ENCODE measurements at regions not wholly inside any gene's neighbourhood (a gene's known extent, or its start where the extent isn't known, plus 50 kb on each side); places are given as distances from the start of the nearest gene placed in this dataset.
A peak's percentile ranks its signal among the peaks of the same experiment; 100 is the strongest.

DNA sequence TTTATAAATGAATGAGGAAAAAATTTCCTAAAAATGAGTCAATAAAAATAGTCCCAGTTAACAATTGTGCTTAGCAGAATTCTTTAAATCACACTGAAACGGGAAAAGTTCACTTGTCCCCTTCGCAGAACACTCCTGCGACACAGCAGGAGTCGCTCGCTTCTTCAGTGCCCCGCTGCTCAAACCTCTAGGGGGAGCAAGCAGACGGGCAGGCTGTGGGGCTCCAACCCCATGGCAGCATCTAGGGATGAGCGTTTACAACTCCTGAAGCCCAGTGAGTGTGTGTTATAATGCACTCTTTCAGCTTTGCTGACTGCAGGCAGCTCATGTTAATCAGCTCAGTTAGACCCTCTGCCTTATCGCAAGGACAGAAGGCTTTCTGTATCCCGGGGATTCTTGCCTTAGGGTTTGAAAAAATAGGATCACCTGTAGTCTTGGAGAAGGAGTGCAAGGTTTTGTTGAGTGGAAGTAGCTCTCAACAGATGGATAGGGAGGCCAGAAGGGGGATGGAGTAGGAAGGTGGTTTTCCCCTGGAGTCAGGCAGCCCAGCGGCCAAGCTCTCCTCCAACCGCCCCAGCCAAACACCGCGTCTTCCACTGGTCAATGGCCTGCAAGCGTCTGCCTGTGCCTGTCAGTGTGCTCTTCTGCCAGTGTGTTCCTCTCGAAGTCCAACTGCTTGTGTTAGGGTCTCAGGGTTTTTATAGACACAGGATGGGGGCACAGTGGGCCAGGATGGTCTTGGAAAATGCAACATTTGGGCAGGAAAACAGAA, 1977.7 kb upstream of the LRRTM1 start:
- Histone ChIP-seq H3K27me3 (ENCODE audit: control insufficient read depth, insufficient read depth, low read length) (no peaks in the 10 kb centered on the region), H3K4me3 (ENCODE audit: low read length) (no peak overlapping the region), H3K36me3 (ENCODE audit: control insufficient read depth, insufficient read depth, low read length) (no peaks in the 10 kb centered on the region), H3K9me3 (ENCODE audit: control insufficient read depth, insufficient read depth, low read length) (no peaks in the 10 kb centered on the region), H3K27ac (ENCODE audit: low read length) (no peak overlapping the region), H3K4me1 (ENCODE audit: control insufficient read depth, insufficient read depth, low read length) (no peaks in the 10 kb centered on the region)
- peak; percentile 31 for DNase-seq (ENCODE audit: low read depth, low spot score)
- no CpG with 5 or more reads among the region's 16 CpGs for WGBS (ENCODE audit: insufficient coverage, insufficient read length)

DNA sequence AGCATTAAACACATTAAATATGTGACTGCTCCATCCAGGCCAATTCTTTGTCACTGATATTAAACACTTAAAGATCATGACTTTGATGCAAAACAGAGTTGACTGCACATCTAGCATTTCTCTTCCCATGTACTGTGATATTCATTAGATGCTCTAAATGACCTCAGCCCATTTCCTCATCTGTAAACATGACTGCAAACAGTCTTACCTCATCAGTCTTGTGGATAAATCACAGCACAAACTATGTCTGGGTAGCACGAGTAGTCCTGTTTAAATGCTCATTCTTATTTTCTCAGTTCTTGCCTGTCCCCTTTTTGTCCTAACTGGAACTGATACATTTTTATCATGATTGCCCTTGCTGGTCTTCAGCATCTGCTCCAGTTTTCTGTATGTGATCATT, 1974.8 kb upstream of the LRRTM1 start:
- Histone ChIP-seq H3K27ac (ENCODE audit: low read length) (no peak overlapping the region), H3K9me3 (ENCODE audit: control insufficient read depth, insufficient read depth, low read length) (no peaks in the 10 kb centered on the region), H3K27me3 (ENCODE audit: control insufficient read depth, insufficient read depth, low read length) (no peaks in the 10 kb centered on the region), H3K4me3 (ENCODE audit: low read length) (no peak overlapping the region), H3K36me3 (ENCODE audit: control insufficient read depth, insufficient read depth, low read length) (no peaks in the 10 kb centered on the region), H3K4me1 (ENCODE audit: control insufficient read depth, insufficient read depth, low read length) (no peaks in the 10 kb centered on the region)
- WGBS (ENCODE audit: insufficient coverage, insufficient read length) = no CpG with 5 or more reads among the region's 1 CpG
- no peak for DNase-seq (ENCODE audit: low read depth, low spot score)

- no CpG with 5 or more reads among the region's 1 CpG for WGBS (ENCODE audit: insufficient coverage, insufficient read length)
- Histone ChIP-seq H3K4me3 (ENCODE audit: low read length) (no peak overlapping the region), H3K9me3 (ENCODE audit: control insufficient read depth, insufficient read depth, low read length) (no peaks in the 10 kb centered on the region), H3K27ac (ENCODE audit: low read length) (no peak overlapping the region), H3K4me1 (ENCODE audit: control insufficient read depth, insufficient read depth, low read length) (no peaks in the 10 kb centered on the region), H3K36me3 (ENCODE audit: control insufficient read depth, insufficient read depth, low read length) (no peaks in the 10 kb centered on the region), H3K27me3 (ENCODE audit: control insufficient read depth, insufficient read depth, low read length) (no peaks in the 10 kb centered on the region)
- no peak for DNase-seq (ENCODE audit: low read depth, low spot score)
Measured at GRCh38 chr2:82278416-82278815, 1973.9 kb upstream of the LRRTM1 start.

- Histone ChIP-seq H3K27me3 (ENCODE audit: control insufficient read depth, insufficient read depth, low read length) (no peaks in the 10 kb centered on the region), H3K4me3 (ENCODE audit: low read length) (no peak overlapping the region), H3K4me1 (ENCODE audit: control insufficient read depth, insufficient read depth, low read length) (no peaks in the 10 kb centered on the region), H3K27ac (ENCODE audit: low read length) (no peak overlapping the region), H3K36me3 (ENCODE audit: control insufficient read depth, insufficient read depth, low read length) (no peaks in the 10 kb centered on the region), H3K9me3 (ENCODE audit: control insufficient read depth, insufficient read depth, low read length) (no peaks in the 10 kb centered on the region)
- DNase-seq (ENCODE audit: low read depth, low spot score) = no peak
- no CpG with 5 or more reads among the region's 2 CpGs for WGBS (ENCODE audit: insufficient coverage, insufficient read length)
Measured at GRCh38 chr2:82275599-82275998, 1971.0 kb upstream of the LRRTM1 start.

GRCh38 chr2:82268446-82268845, 1963.9 kb upstream of the LRRTM1 start:
- Histone ChIP-seq H3K4me1 (ENCODE audit: control insufficient read depth, insufficient read depth, low read length) (no peaks in the 10 kb centered on the region), H3K27ac (ENCODE audit: low read length) (no peak overlapping the region), H3K36me3 (ENCODE audit: control insufficient read depth, insufficient read depth, low read length) (no peaks in the 10 kb centered on the region), H3K4me3 (ENCODE audit: low read length) (no peak overlapping the region), H3K9me3 (ENCODE audit: control insufficient read depth, insufficient read depth, low read length) (no peaks in the 10 kb centered on the region), H3K27me3 (ENCODE audit: control insufficient read depth, insufficient read depth, low read length) (no peaks in the 10 kb centered on the region)
- no peak for DNase-seq (ENCODE audit: low read depth, low spot score)

DNA sequence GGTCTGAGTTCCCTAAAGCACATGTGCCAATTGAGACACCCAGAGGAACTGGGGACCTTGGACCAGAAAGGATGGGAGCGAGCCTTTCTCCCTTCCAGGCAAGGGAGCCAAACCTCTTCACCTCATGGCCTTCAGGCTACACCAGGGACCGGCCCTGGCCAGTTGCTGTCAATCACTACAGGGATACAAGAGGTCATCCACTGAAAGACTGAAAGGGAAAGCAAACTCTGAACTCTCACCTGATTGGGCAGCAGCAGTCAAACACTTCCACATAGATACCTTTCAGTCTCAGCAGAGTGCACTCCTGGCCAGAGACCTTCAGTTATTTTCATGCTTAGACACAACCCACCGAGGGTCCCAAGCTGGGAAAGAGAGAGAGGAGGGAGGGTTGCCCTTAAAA, 1956.0 kb upstream of the LRRTM1 start:
- Histone ChIP-seq H3K27me3 (ENCODE audit: control insufficient read depth, insufficient read depth, low read length) (no peaks in the 10 kb centered on the region), H3K9me3 (ENCODE audit: control insufficient read depth, insufficient read depth, low read length) (no peaks in the 10 kb centered on the region), H3K27ac (ENCODE audit: low read length) (no peak overlapping the region), H3K4me1 (ENCODE audit: control insufficient read depth, insufficient read depth, low read length) (no peaks in the 10 kb centered on the region), H3K36me3 (ENCODE audit: control insufficient read depth, insufficient read depth, low read length) (no peaks in the 10 kb centered on the region), H3K4me3 (ENCODE audit: low read length) (no peak overlapping the region)
- no CpG with 5 or more reads among the region's 3 CpGs for WGBS (ENCODE audit: insufficient coverage, insufficient read length)
- DNase-seq (ENCODE audit: low read depth, low spot score) = no peak

- Histone ChIP-seq H3K4me1 (ENCODE audit: control insufficient read depth, insufficient read depth, low read length) (no peaks in the 10 kb centered on the region), H3K4me3 (ENCODE audit: low read length) (no peak overlapping the region), H3K27ac (ENCODE audit: low read length) (no peak overlapping the region), H3K36me3 (ENCODE audit: control insufficient read depth, insufficient read depth, low read length) (no peaks in the 10 kb centered on the region), H3K27me3 (ENCODE audit: control insufficient read depth, insufficient read depth, low read length) (no peaks in the 10 kb centered on the region), H3K9me3 (ENCODE audit: control insufficient read depth, insufficient read depth, low read length) (no peaks in the 10 kb centered on the region)
- WGBS (ENCODE audit: insufficient coverage, insufficient read length) = no CpG with 5 or more reads among the region's 2 CpGs
- no peak for DNase-seq (ENCODE audit: low read depth, low spot score)
Measured at GRCh38 chr2:82259551-82259950, 1955.0 kb upstream of the LRRTM1 start.

DNA sequence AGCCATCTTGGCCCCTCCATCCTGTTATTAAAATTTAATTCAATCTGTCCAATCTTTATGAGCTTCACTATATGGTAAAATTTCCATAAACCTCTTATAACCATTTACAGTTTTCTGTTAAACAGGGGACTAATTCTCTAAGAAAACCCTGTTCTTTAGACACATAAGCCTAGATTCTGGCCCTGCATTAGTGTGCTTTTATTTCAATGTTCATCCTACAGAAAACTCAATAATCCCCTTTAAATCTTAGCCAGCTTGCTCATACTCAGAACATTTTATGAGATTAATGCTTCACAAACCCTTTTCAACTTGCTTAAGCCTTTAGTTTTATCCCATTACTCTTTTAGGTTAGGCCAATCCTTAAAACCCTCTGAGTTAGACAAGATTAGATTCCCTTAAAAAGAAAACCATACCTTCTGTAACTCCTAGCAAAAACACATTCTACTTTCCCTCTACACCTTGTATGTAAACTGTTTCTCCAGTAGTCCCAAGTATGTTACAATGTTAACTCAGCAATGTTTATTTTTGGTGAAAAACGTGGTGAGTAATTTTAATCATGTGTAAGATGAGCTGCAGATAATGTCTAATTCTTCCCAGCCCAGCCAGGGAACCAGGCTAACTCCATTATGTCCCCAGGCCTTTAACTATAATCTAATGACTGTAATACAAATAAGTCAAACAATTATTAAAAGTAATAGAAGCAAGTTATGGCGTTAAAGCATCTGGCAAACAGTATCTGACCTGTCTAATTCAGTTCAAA, 1953.4 kb upstream of the LRRTM1 start:
- Histone ChIP-seq H3K4me3 (ENCODE audit: low read length) (no peak overlapping the region), H3K4me1 (ENCODE audit: control insufficient read depth, insufficient read depth, low read length) (no peaks in the 10 kb centered on the region), H3K27ac (ENCODE audit: low read length) (no peak overlapping the region), H3K27me3 (ENCODE audit: control insufficient read depth, insufficient read depth, low read length) (no peaks in the 10 kb centered on the region), H3K36me3 (ENCODE audit: control insufficient read depth, insufficient read depth, low read length) (no peaks in the 10 kb centered on the region), H3K9me3 (ENCODE audit: control insufficient read depth, insufficient read depth, low read length) (no peaks in the 10 kb centered on the region)
- no CpG with 5 or more reads among the region's 2 CpGs for WGBS (ENCODE audit: insufficient coverage, insufficient read length)
- no peak for DNase-seq (ENCODE audit: low read depth, low spot score)

DNA sequence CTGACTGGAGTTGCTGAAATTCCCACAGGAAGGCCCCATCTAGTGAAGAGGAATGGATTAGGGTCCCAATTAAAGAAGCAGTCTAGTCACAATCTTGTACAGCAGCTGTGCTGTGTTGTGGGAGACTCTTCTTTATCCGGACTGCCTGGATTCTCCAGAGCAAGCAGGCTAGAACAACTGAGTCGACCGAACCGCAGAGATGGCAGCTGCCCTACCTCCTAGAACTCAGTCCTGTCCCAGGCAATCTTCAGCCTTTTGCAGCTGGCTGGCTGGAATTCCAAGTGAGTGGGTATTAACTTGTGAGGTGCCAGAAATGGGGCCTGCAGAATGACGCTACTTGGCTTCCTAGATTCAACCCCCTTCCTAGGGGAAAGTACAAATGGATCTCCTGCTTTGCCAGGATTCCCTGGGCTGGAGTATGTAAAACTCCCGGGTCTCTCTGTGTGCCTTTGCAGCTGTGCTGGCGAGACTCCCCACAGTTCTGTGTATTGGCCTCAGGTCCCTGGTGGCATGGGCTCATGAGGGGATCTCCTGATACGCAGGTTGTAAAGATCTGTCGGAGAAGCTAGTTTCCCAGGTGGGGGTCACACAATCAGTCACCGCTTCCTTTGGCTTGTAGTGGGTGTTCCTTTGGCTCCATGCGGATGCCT, 1952.6 kb upstream of the LRRTM1 start:
- H3K27me3 ChIP-seq (ENCODE audit: control insufficient read depth, insufficient read depth, low read length) = no peaks in the 10 kb centered on the region
- no peak overlapping the region for H3K4me3 ChIP-seq (ENCODE audit: low read length)
- H3K9me3 ChIP-seq (ENCODE audit: control insufficient read depth, insufficient read depth, low read length) = no peaks in the 10 kb centered on the region
- H3K36me3 ChIP-seq (ENCODE audit: control insufficient read depth, insufficient read depth, low read length) = no peaks in the 10 kb centered on the region
- no CpG with 5 or more reads among the region's 11 CpGs for WGBS (ENCODE audit: insufficient coverage, insufficient read length)
- H3K4me1 ChIP-seq (ENCODE audit: control insufficient read depth, insufficient read depth, low read length) = no peaks in the 10 kb centered on the region
- H3K27ac ChIP-seq (ENCODE audit: low read length) = no peak overlapping the region
- no peak for DNase-seq (ENCODE audit: low read depth, low spot score)

DNA sequence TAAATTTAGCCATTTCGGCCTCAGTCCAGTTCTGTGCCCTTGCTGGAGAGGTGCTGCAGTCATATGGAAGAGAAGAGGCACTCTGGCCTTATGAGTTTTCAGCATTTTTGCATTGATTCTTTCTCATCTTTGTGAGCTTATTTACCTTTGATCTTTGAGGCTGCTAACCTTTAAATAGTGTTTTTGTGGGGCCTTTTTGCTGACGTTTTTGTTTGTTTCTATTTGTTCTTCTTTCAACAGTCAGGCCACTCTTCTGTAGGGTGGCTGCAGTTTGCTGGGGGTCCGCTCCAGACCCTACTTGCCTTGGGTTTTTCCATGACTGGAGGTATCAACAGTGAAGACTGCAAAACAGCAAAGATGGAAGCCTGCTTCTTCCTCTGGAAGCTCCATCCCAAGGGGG, 1951.7 kb upstream of the LRRTM1 start:
- Histone ChIP-seq H3K27ac (ENCODE audit: low read length) (no peak overlapping the region), H3K4me3 (ENCODE audit: low read length) (no peak overlapping the region), H3K9me3 (ENCODE audit: control insufficient read depth, insufficient read depth, low read length) (no peaks in the 10 kb centered on the region), H3K36me3 (ENCODE audit: control insufficient read depth, insufficient read depth, low read length) (no peaks in the 10 kb centered on the region), H3K4me1 (ENCODE audit: control insufficient read depth, insufficient read depth, low read length) (no peaks in the 10 kb centered on the region), H3K27me3 (ENCODE audit: control insufficient read depth, insufficient read depth, low read length) (no peaks in the 10 kb centered on the region)
- no CpG with 5 or more reads among the region's 3 CpGs for WGBS (ENCODE audit: insufficient coverage, insufficient read length)
- DNase-seq (ENCODE audit: low read depth, low spot score) = no peak

Data from iPS DF 6.9 (cell line).